Kidney epithelial cell (primary cell): ENCODE measurements at regions not wholly inside any gene's neighbourhood (a gene's known extent, or its start where the extent isn't known, plus 50 kb on each side); places are given as distances from the start of the nearest gene placed in this dataset.

Experiments
- DNase-seq: peaks from one replicate; pipeline ENCODE4 v3.0.0-alpha.2; 2010; ENCODE audit warnings: low read depth
- H3K27me3 ChIP-seq: 2 replicates; pipeline ENCODE4 v1.6.0; 2011; ENCODE audit warnings: low read length; ENCODE audit not compliant: control insufficient read depth, insufficient read depth
- H3K36me3 ChIP-seq: 2 replicates; pipeline ENCODE4 v1.5.1; 2011; ENCODE audit warnings: low read length; ENCODE audit not compliant: control insufficient read depth, insufficient read depth
- H3K4me3 ChIP-seq: 2 replicates; pipeline ENCODE4 v1.5.1; 2011; ENCODE audit warnings: low read depth, mild to moderate bottlenecking, control low read depth, low read length
- CTCF ChIP-seq: IDR thresholded peaks from 2 replicates; pipeline ENCODE4 v1.5.1; 2011; ENCODE audit warnings: mild to moderate bottlenecking, moderate library complexity, low read length, control low read depth, inconsistent platforms; ENCODE audit not compliant: insufficient read depth, poor library complexity, severe bottlenecking

DNA sequence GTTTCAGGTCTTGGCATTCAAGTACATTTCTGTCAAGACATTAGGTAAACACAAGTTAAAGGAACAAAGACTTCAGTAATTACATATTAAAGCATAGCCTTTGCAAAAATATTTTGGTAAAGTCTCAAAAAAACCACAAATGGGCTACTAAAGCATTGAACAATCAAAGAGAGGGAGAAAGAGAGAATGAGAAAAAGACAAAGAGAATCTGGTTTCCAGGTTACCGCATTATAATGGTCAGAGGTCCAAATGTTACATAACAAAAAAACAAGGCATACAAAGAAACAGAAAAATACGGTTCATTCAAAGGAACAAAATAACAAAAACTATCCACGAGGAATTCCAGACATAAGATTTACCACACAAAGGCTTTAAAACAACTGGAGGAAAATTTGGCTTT, 327.9 kb downstream of the AKAIN1 start:
- no peak for DNase-seq
- H3K27me3 ChIP-seq: no peaks in the 10 kb centered on the region
- TF ChIP-seq CTCF: no peak
- H3K36me3 ChIP-seq: no peaks in the 10 kb centered on the region
- H3K4me3 ChIP-seq: no peak overlapping the region

GRCh38 chr18:4858379-4859127, 338.5 kb downstream of the AKAIN1 start:
- no peak for TF ChIP-seq CTCF
- H3K27me3 ChIP-seq: no peaks in the 10 kb centered on the region
- DNase-seq: no peak
- no peak overlapping the region for H3K4me3 ChIP-seq
- H3K36me3 ChIP-seq: no peaks in the 10 kb centered on the region

DNA sequence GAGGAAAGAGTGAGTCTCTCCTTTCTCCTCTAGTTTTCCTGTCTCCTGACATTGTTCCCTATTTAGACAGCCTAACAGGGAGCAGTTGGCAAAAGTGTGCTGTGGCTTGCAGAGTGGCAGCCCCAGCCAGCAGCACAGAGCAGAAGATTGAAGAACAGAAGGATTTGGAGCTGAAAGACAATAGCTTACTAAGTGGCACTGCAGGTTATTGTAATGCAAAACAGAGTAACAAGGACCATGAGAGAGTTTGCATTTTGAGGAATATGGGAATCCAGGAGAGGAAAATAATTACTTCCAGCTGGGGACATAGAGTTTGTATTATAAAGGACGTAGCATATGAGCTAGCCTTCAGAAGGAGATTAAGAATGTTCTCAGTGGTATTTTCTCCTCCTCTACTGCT, 342.4 kb downstream of the AKAIN1 start:
- no peak for DNase-seq
- Histone ChIP-seq H3K36me3 (no peaks in the 10 kb centered on the region), H3K4me3 (no peak overlapping the region), H3K27me3 (no peaks in the 10 kb centered on the region)
- TF ChIP-seq CTCF: no peak

GRCh38 chr18:4851301-4851976, 345.6 kb downstream of the AKAIN1 start:
- Histone ChIP-seq H3K27me3 (no peaks in the 10 kb centered on the region), H3K4me3 (no peak overlapping the region), H3K36me3 (no peaks in the 10 kb centered on the region)
- no peak for TF ChIP-seq CTCF
- DNase-seq: no peak

- no peak for DNase-seq
- TF ChIP-seq CTCF: no peak
- Histone ChIP-seq H3K36me3 (no peaks in the 10 kb centered on the region), H3K4me3 (no peak overlapping the region), H3K27me3 (no peaks in the 10 kb centered on the region)
These were observed 350.0 kb downstream of the AKAIN1 start for GRCh38 chr18:4847056-4847455.
